Fibroblast of skin of right biceps (primary cell): ENCODE measurements at regions not wholly inside any gene's neighbourhood (a gene's known extent, or its start where the extent isn't known, plus 50 kb on each side); places are given as distances from the start of the nearest gene placed in this dataset.
A peak's percentile ranks its signal among the peaks of the same experiment; 100 is the strongest.
"Not testable (repeated sequence)": the region's sequence is repeated elsewhere in the genome, so short reads cannot be mapped to it uniquely, and the experiment has no call there.

Experiments
- DNase-seq: peaks from one replicate; pipeline ENCODE4 v3.0.0-alpha.2; 2013

GRCh38 chr7:46264646-46265045 is 343.6 kb upstream of the IGFBP3 start:
- DNase-seq, result no peak

- not testable (repeated sequence) for DNase-seq
Measured at GRCh38 chr7:46261638-46262037, 340.6 kb upstream of the IGFBP3 start.

GRCh38 chr7:46259947-46260346 is 338.9 kb upstream of the IGFBP3 start:
- DNase-seq, result no peak

GRCh38 chr7:46257761-46258448 is 336.8 kb upstream of the IGFBP3 start:
- DNase-seq, result peak; percentile 96

- DNase-seq, result peak; percentile 31
Measured at GRCh38 chr7:46256870-46257661, 336.0 kb upstream of the IGFBP3 start.

GRCh38 chr7:46253520-46253919 is 332.4 kb upstream of the IGFBP3 start:
- no peak for DNase-seq

- DNase-seq, result no peak
Measured at GRCh38 chr7:46247664-46248063, 326.6 kb upstream of the IGFBP3 start.

- DNase-seq, result no peak
Measured at GRCh38 chr7:46245586-46246111, 324.6 kb upstream of the IGFBP3 start.

- DNase-seq, result peak; percentile 71
Measured at GRCh38 chr7:46244757-46245156, 323.7 kb upstream of the IGFBP3 start.

- no peak for DNase-seq
Measured at GRCh38 chr7:46243406-46243805, 322.3 kb upstream of the IGFBP3 start.

- no peak for DNase-seq
Measured at GRCh38 chr7:46239846-46240245, 318.8 kb upstream of the IGFBP3 start.

GRCh38 chr7:46237466-46237865 is 316.4 kb upstream of the IGFBP3 start:
- DNase-seq, result no peak

- DNase-seq, result peak; percentile 55
Measured at GRCh38 chr7:46233585-46234329, 312.7 kb upstream of the IGFBP3 start.

GRCh38 chr7:46230990-46231305 is 309.9 kb upstream of the IGFBP3 start:
- DNase-seq, result peak; percentile 86

- DNase-seq, result no peak
Measured at GRCh38 chr7:46230298-46230989, 309.4 kb upstream of the IGFBP3 start.

GRCh38 chr7:46229409-46229808 is 308.3 kb upstream of the IGFBP3 start:
- peak; percentile 93 for DNase-seq

- no peak for DNase-seq
Measured at GRCh38 chr7:46226860-46227259, 305.8 kb upstream of the IGFBP3 start.

GRCh38 chr7:46224363-46224762 is 303.3 kb upstream of the IGFBP3 start:
- DNase-seq, result no peak

- peak; percentile 75 for DNase-seq
Measured at GRCh38 chr7:46220066-46220630, 299.1 kb upstream of the IGFBP3 start.

- no peak for DNase-seq
Measured at GRCh38 chr7:46218461-46219200, 297.6 kb upstream of the IGFBP3 start.

GRCh38 chr7:46215987-46216567 is 295.0 kb upstream of the IGFBP3 start:
- no peak for DNase-seq
